ENCODE measurements at regions not wholly inside any gene's neighbourhood (a gene's known extent, or its start where the extent isn't known, plus 50 kb on each side); places are given as distances from the start of the nearest gene placed in this dataset.

DNA sequence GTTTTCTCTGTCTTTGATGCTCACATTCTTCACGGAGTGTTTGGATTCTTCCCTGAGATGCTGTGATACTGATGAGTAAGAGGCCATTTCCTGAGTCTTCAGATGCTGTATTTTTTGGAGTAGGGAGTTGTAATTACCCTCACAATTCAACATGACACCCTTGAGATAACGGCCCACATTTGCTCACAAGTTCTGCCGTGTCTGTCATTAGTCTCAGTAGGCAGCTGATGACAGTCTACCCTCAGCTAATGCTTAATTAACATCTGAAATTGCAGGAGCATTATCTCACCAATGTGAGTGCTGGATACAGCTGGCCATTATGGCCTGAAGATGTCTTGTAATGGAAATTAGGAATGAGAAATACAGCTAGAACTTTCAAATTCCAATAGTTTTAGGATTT is 307.1 kb upstream of the ADCY2 start:
- no peaks in the 10 kb centered on the region for H3K36me3 ChIP-seq (ENCODE audit: insufficient read depth, low read length)
- H4K20me1 ChIP-seq (ENCODE audit: insufficient read depth, low read length), result no peaks in the 10 kb centered on the region
- H3K4me1 ChIP-seq (ENCODE audit: insufficient read depth, low read length, severe bottlenecking), result no peaks in the 10 kb centered on the region
- no peaks in the 10 kb centered on the region for H3F3A ChIP-seq (ENCODE audit: insufficient read depth, low read length)
- no peak overlapping the region for H3K9ac ChIP-seq (ENCODE audit: low read length)
- no peak overlapping the region for H2AFZ ChIP-seq (ENCODE audit: low read length)
- no peaks in the 10 kb centered on the region for H3K9me2 ChIP-seq (ENCODE audit: low read depth, low read length)
- TF ChIP-seq, protein P1, sequence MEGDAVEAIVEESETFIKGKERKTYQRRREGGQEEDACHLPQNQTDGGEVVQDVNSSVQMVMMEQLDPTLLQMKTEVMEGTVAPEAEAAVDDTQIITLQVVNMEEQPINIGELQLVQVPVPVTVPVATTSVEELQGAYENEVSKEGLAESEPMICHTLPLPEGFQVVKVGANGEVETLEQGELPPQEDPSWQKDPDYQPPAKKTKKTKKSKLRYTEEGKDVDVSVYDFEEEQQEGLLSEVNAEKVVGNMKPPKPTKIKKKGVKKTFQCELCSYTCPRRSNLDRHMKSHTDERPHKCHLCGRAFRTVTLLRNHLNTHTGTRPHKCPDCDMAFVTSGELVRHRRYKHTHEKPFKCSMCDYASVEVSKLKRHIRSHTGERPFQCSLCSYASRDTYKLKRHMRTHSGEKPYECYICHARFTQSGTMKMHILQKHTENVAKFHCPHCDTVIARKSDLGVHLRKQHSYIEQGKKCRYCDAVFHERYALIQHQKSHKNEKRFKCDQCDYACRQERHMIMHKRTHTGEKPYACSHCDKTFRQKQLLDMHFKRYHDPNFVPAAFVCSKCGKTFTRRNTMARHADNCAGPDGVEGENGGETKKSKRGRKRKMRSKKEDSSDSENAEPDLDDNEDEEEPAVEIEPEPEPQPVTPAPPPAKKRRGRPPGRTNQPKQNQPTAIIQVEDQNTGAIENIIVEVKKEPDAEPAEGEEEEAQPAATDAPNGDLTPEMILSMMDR (IDR thresholded peaks at IDR 0.05; ENCODE audit: low read length), result no peak
- TF ChIP-seq EZH2 (IDR thresholded peaks at IDR 0.05; ENCODE audit: borderline replicate concordance, low read length), result no peak
- no peak overlapping the region for H3K4me2 ChIP-seq (ENCODE audit: low read length)
- no peaks in the 10 kb centered on the region for H3K9me3 ChIP-seq (ENCODE audit: low read length)
- H3K27ac ChIP-seq (ENCODE audit: low read depth, low read length, poor library complexity, severe bottlenecking), result no peak overlapping the region
- H3K79me2 ChIP-seq (ENCODE audit: insufficient read depth, low read length), result no peaks in the 10 kb centered on the region
- no peaks in the 10 kb centered on the region for H3K27me3 ChIP-seq (ENCODE audit: insufficient read depth, low read length)
- no peak overlapping the region for H3K4me3 ChIP-seq (ENCODE audit: low read depth, low read length, poor library complexity, severe bottlenecking)

DNA sequence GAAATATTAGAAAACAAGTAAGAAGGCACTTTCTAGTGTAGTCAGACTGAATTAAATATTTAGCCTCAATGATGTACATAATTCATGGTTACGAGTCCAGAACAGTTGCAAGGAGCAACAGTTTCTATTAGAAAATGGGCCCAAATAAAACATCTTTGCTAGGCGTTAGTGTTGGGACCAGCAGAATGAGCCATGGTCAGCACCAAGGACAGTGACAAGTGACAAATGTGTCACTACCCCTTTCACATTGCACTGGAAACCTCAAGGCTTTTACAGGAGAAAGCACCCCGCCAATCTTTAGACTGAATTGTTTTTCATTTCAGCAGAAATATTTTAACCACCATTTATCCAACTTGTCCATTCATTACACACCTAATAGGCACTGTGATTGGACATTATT is 301.3 kb upstream of the ADCY2 start:
- Histone ChIP-seq H2AFZ (ENCODE audit: low read length) (no peak overlapping the region), H3K27me3 (ENCODE audit: insufficient read depth, low read length) (no peaks in the 10 kb centered on the region), H3K27ac (ENCODE audit: low read depth, low read length, poor library complexity, severe bottlenecking) (no peak overlapping the region), H3F3A (ENCODE audit: insufficient read depth, low read length) (no peaks in the 10 kb centered on the region), H3K4me2 (ENCODE audit: low read length) (no peak overlapping the region), H3K9ac (ENCODE audit: low read length) (no peak overlapping the region), H3K9me3 (ENCODE audit: low read length) (no peaks in the 10 kb centered on the region), H3K4me1 (ENCODE audit: insufficient read depth, low read length, severe bottlenecking) (no peaks in the 10 kb centered on the region), H3K9me2 (ENCODE audit: low read depth, low read length) (no peaks in the 10 kb centered on the region), H3K79me2 (ENCODE audit: insufficient read depth, low read length) (no peaks in the 10 kb centered on the region), H3K4me3 (ENCODE audit: low read depth, low read length, poor library complexity, severe bottlenecking) (no peak overlapping the region), H3K36me3 (ENCODE audit: insufficient read depth, low read length) (no peaks in the 10 kb centered on the region), H4K20me1 (ENCODE audit: insufficient read depth, low read length) (no peaks in the 10 kb centered on the region)
- no peak for TF ChIP-seq EZH2 (IDR thresholded peaks at IDR 0.05; ENCODE audit: borderline replicate concordance, low read length)
- TF ChIP-seq, protein P1 (IDR thresholded peaks at IDR 0.05; ENCODE audit: low read length), result no peak

- no peaks in the 10 kb centered on the region for H3K4me1 ChIP-seq (ENCODE audit: insufficient read depth, low read length, severe bottlenecking)
- TF ChIP-seq EZH2 (IDR thresholded peaks at IDR 0.05; ENCODE audit: borderline replicate concordance, low read length), result no peak
- TF ChIP-seq, protein P1 (IDR thresholded peaks at IDR 0.05; ENCODE audit: low read length), result no peak
- H3K9me3 ChIP-seq (ENCODE audit: low read length), result no peaks in the 10 kb centered on the region
- H3F3A ChIP-seq (ENCODE audit: insufficient read depth, low read length), result no peaks in the 10 kb centered on the region
- H3K79me2 ChIP-seq (ENCODE audit: insufficient read depth, low read length), result no peaks in the 10 kb centered on the region
- H3K27ac ChIP-seq (ENCODE audit: low read depth, low read length, poor library complexity, severe bottlenecking), result no peak overlapping the region
- H3K27me3 ChIP-seq (ENCODE audit: insufficient read depth, low read length), result no peaks in the 10 kb centered on the region
- H4K20me1 ChIP-seq (ENCODE audit: insufficient read depth, low read length), result no peaks in the 10 kb centered on the region
- no peak overlapping the region for H3K4me2 ChIP-seq (ENCODE audit: low read length)
- H3K9ac ChIP-seq (ENCODE audit: low read length), result no peak overlapping the region
- no peaks in the 10 kb centered on the region for H3K9me2 ChIP-seq (ENCODE audit: low read depth, low read length)
- no peak overlapping the region for H3K4me3 ChIP-seq (ENCODE audit: low read depth, low read length, poor library complexity, severe bottlenecking)
- no peak overlapping the region for H2AFZ ChIP-seq (ENCODE audit: low read length)
- H3K36me3 ChIP-seq (ENCODE audit: insufficient read depth, low read length), result no peaks in the 10 kb centered on the region
Observed at GRCh38 chr5:7096294-7096693, 299.6 kb upstream of the ADCY2 start.
